Mesenchymal stem cell (in vitro differentiated cells and primary cell): ENCODE measurements at regions not wholly inside any gene's neighbourhood (a gene's known extent, or its start where the extent isn't known, plus 50 kb on each side); places are given as distances from the start of the nearest gene placed in this dataset.

Source experiments
- DNase-seq: peaks from one replicate; pipeline ENCODE4 v3.0.0-alpha.2; 2013
- H2AFZ ChIP-seq: one replicate; pipeline ENCODE4 v1.6.1; 2013; ENCODE audit warnings: low read depth, mild to moderate bottlenecking, control low read depth, inconsistent platforms, low read length, moderate library complexity
- H2AK5ac ChIP-seq: 2 replicates; pipeline ENCODE4 v1.6.1; 2013; ENCODE audit warnings: low read length, moderate library complexity, mild to moderate bottlenecking, inconsistent platforms; ENCODE audit not compliant: severe bottlenecking
- H2BK120ac ChIP-seq: one replicate; pipeline ENCODE4 v1.6.1; 2013; ENCODE audit warnings: low read depth, mild to moderate bottlenecking, inconsistent platforms, low read length, moderate library complexity
- H2BK12ac ChIP-seq, 2 experiments: one replicate each; pipeline ENCODE4 v1.6.1; 2013; ENCODE audit warnings: inconsistent platforms in 2 of 2, low read length in 2 of 2, mild to moderate bottlenecking in 2 of 2, moderate library complexity in 2 of 2, control low read depth in 1 of 2
- H2BK15ac ChIP-seq: one replicate; pipeline ENCODE4 v1.6.1; 2013; ENCODE audit warnings: mild to moderate bottlenecking, low read depth, inconsistent platforms; ENCODE audit not compliant: poor library complexity, severe bottlenecking
- H2BK5ac ChIP-seq: 2 replicates; pipeline ENCODE4 v1.6.1; 2013; ENCODE audit warnings: low read depth, mild to moderate bottlenecking, low read length, control low read depth, inconsistent platforms; ENCODE audit not compliant: poor library complexity, severe bottlenecking
- H3K14ac ChIP-seq, 2 experiments: one replicate each; pipeline ENCODE4 v1.6.1; 2013; ENCODE audit warnings: inconsistent platforms in 2 of 2, low read length in 2 of 2, control low read depth in 1 of 2, mild to moderate bottlenecking in 1 of 2, moderate library complexity in 1 of 2
- H3K18ac ChIP-seq, 2 experiments: one replicate each; pipeline ENCODE4 v1.6.1; 2013; ENCODE audit warnings: inconsistent platforms in 2 of 2, low read length in 2 of 2, control low read depth in 1 of 2, low read depth in 1 of 2, mild to moderate bottlenecking in 1 of 2
- H3K23ac ChIP-seq, 2 experiments: one replicate each; pipeline ENCODE4 v1.6.1; 2013; ENCODE audit warnings: inconsistent platforms in 2 of 2, low read length in 2 of 2, mild to moderate bottlenecking in 2 of 2, moderate library complexity in 2 of 2, control low read depth in 1 of 2
- H3K27ac ChIP-seq: 2 replicates; pipeline ENCODE4 v1.5.1; 2013; ENCODE audit warnings: mild to moderate bottlenecking, moderate library complexity, low read length, control low read depth, inconsistent platforms; ENCODE audit not compliant: poor library complexity, severe bottlenecking
- H3K27me3 ChIP-seq, 2 experiments: 2 replicates each; pipeline versions ENCODE4 v1.6.1 to v1.7.0; 2013; ENCODE audit warnings: low read length in 2 of 2, mild to moderate bottlenecking in 2 of 2, moderate library complexity in 2 of 2, control low read depth in 1 of 2, inconsistent platforms in 1 of 2; ENCODE audit not compliant: control insufficient read depth in 1 of 2, insufficient read depth in 1 of 2
- H3K36me3 ChIP-seq, 2 experiments: 2 replicates each; pipeline versions ENCODE4 v1.6.1 to v1.7.0; 2013; ENCODE audit warnings: low read length in 2 of 2, control low read depth in 1 of 2, inconsistent platforms in 1 of 2, low read depth in 1 of 2, mild to moderate bottlenecking in 1 of 2; ENCODE audit not compliant: insufficient read depth in 2 of 2, control insufficient read depth in 1 of 2
- H3K4ac ChIP-seq, 2 experiments: one replicate each; pipeline ENCODE4 v1.6.1; 2013; ENCODE audit warnings: inconsistent platforms in 2 of 2, low read length in 2 of 2, mild to moderate bottlenecking in 2 of 2, moderate library complexity in 2 of 2, control low read depth in 1 of 2, low read depth in 1 of 2
- H3K4me1 ChIP-seq: 2 replicates; pipeline ENCODE4 v1.6.1; 2013; ENCODE audit warnings: low read depth, low read length, control low read depth; ENCODE audit not compliant: control insufficient read depth, insufficient read depth
- H3K4me2 ChIP-seq: 2 replicates; pipeline ENCODE4 v1.6.1; 2013; ENCODE audit warnings: low read length, mild to moderate bottlenecking, inconsistent platforms; ENCODE audit not compliant: poor library complexity, severe bottlenecking
- H3K4me3 ChIP-seq, 2 experiments: 2 replicates each; pipeline versions ENCODE4 v1.5.1 to v1.7.0; 2013; ENCODE audit warnings: low read length in 2 of 2, mild to moderate bottlenecking in 2 of 2, control low read depth in 1 of 2, low read depth in 1 of 2; ENCODE audit not compliant: insufficient read depth in 1 of 2
- H3K79me1 ChIP-seq: replicated peaks from 2 replicates; pipeline ENCODE4 v1.6.1; 2013; ENCODE audit warnings: mild to moderate bottlenecking, control low read depth, low read length, inconsistent platforms; ENCODE audit not compliant: poor library complexity, severe bottlenecking
- H3K9ac ChIP-seq: 2 replicates; pipeline ENCODE4 v1.7.0; 2013; ENCODE audit warnings: mild to moderate bottlenecking, low read length, moderate library complexity
- H3K9me3 ChIP-seq: 2 replicates; pipeline ENCODE4 v1.7.0; 2013; ENCODE audit warnings: mild to moderate bottlenecking, low read length; ENCODE audit not compliant: control insufficient read depth
- H4K8ac ChIP-seq: one replicate; pipeline ENCODE4 v1.6.1; 2013; ENCODE audit warnings: inconsistent platforms, mild to moderate bottlenecking, low read length, moderate library complexity
- H4K91ac ChIP-seq: one replicate; pipeline ENCODE4 v1.6.1; 2013; ENCODE audit warnings: mild to moderate bottlenecking, low read length, inconsistent platforms
- WGBS: methylation state at CpG from one replicate; pipeline ENCODE4 v1.1.7; 2013; ENCODE audit warnings: mixed read lengths; 5-methylcytosine and 5-hydroxymethylcytosine counted together

GRCh38 chr12:85698937-85699336, 137.3 kb downstream of the RASSF9 start:
- H3K9ac ChIP-seq, result no peak overlapping the region
- no peak overlapping the region for H2AK5ac ChIP-seq
- H3K9me3 ChIP-seq, result no peaks in the 10 kb centered on the region
- no peak overlapping the region for H2BK15ac ChIP-seq
- H3K14ac ChIP-seq, result no peak overlapping the region
- H3K79me1 ChIP-seq, result no peaks in the 10 kb centered on the region
- H3K23ac ChIP-seq, result no peak overlapping the region
- no peak overlapping the region for H3K27ac ChIP-seq
- no peak overlapping the region for H3K4me3 ChIP-seq
- no peak overlapping the region for H2BK5ac ChIP-seq
- H2AFZ ChIP-seq, result no peak overlapping the region
- DNase-seq, result no peak
- no peaks in the 10 kb centered on the region for H3K27me3 ChIP-seq
- H2BK12ac ChIP-seq, result no peak overlapping the region
- no peak overlapping the region for H3K18ac ChIP-seq
- H4K8ac ChIP-seq, result no peak overlapping the region
- H4K91ac ChIP-seq, result no peak overlapping the region
- H3K4ac ChIP-seq, result no peak overlapping the region
- no peak overlapping the region for H3K4me2 ChIP-seq
- peaks cover 1% of the 10 kb centered on the region for H3K4me1 ChIP-seq
- WGBS, result no CpG with 5 or more reads among the region's 1 CpG
- H2BK120ac ChIP-seq, result no peak overlapping the region
- H3K36me3 ChIP-seq, result no peaks in the 10 kb centered on the region

- no peak for DNase-seq
- Histone ChIP-seq H2AK5ac (no peak overlapping the region), H4K91ac (no peak overlapping the region), H3K27me3 (no peaks in the 10 kb centered on the region), H3K79me1 (no peaks in the 10 kb centered on the region), H2BK120ac (no peak overlapping the region), H2BK5ac (no peak overlapping the region), H3K4ac (no peak overlapping the region), H3K4me3 (no peak overlapping the region), H3K4me1 (no peaks in the 10 kb centered on the region), H3K14ac (no peak overlapping the region), H3K18ac (no peak overlapping the region), H2BK15ac (no peak overlapping the region), H3K23ac (no peak overlapping the region), H2BK12ac (no peak overlapping the region), H3K36me3 (no peaks in the 10 kb centered on the region), H3K27ac (no peak overlapping the region), H3K9me3 (no peaks in the 10 kb centered on the region), H4K8ac (no peak overlapping the region), H3K9ac (no peak overlapping the region), H3K4me2 (no peak overlapping the region), H2AFZ (no peak overlapping the region)
- 97% methylated on average over 8 of the region's 11 CpGs for WGBS
These were observed 127.4 kb downstream of the RASSF9 start for GRCh38 chr12:85708775-85709174.

GRCh38 chr12:85711735-85712390, 124.3 kb downstream of the RASSF9 start:
- no peak for DNase-seq
- Histone ChIP-seq H2BK5ac (no peak overlapping the region), H2BK120ac (no peak overlapping the region), H3K9me3 (no peaks in the 10 kb centered on the region), H2BK12ac (no peak overlapping the region), H2BK15ac (no peak overlapping the region), H3K4ac (no peak overlapping the region), H3K79me1 (no peaks in the 10 kb centered on the region), H3K27me3 (no peaks in the 10 kb centered on the region), H3K9ac (no peak overlapping the region), H4K91ac (no peak overlapping the region), H3K23ac (no peak overlapping the region), H4K8ac (no peak overlapping the region), H3K14ac (no peak overlapping the region), H3K4me3 (no peak overlapping the region), H3K4me2 (no peak overlapping the region), H2AFZ (no peak overlapping the region), H3K36me3 (no peaks in the 10 kb centered on the region), H3K4me1 (no peaks in the 10 kb centered on the region), H3K27ac (no peak overlapping the region), H3K18ac (no peak overlapping the region), H2AK5ac (no peak overlapping the region)
- WGBS, result 96% methylated on average over 3 of the region's 4 CpGs

GRCh38 chr12:85713373-85713772, 122.8 kb downstream of the RASSF9 start:
- Histone ChIP-seq H2BK15ac (no peak overlapping the region), H4K8ac (no peak overlapping the region), H3K4me2 (no peak overlapping the region), H2BK12ac (no peak overlapping the region), H2AFZ (no peak overlapping the region), H4K91ac (no peak overlapping the region), H3K79me1 (no peaks in the 10 kb centered on the region), H2BK120ac (no peak overlapping the region), H3K18ac (no peak overlapping the region), H2AK5ac (no peak overlapping the region), H3K4ac (no peak overlapping the region), H3K14ac (no peak overlapping the region), H2BK5ac (no peak overlapping the region), H3K27me3 (no peaks in the 10 kb centered on the region), H3K9ac (peak overlapping the region; percentile 32), H3K23ac (no peak overlapping the region), H3K9me3 (no peaks in the 10 kb centered on the region), H3K4me3 (no peak overlapping the region), H3K27ac (no peak overlapping the region), H3K4me1 (no peaks in the 10 kb centered on the region), H3K36me3 (no peaks in the 10 kb centered on the region)
- DNase-seq, result no peak
- 92% methylated on average over 3 of the region's 4 CpGs for WGBS
